GM19463 (cell line): ENCODE measurements at regions not wholly inside any gene's neighbourhood (a gene's known extent, or its start where the extent isn't known, plus 50 kb on each side); places are given as distances from the start of the nearest gene placed in this dataset.
"Not testable (repeated sequence)": the region's sequence is repeated elsewhere in the genome, so short reads cannot be mapped to it uniquely, and the experiment has no call there.

ENCODE experiments used
- ATAC-seq: cut with Tn5 transposase; IDR thresholded peaks from one replicate; pipeline ENCODE4 v1.9.1; 2021; ENCODE audit warnings: mild to moderate bottlenecking, moderate library complexity; ENCODE audit not compliant: unreplicated experiment

GRCh38 chr2:226483745-226484619 lies 315.6 kb downstream of the IRS1 start:
- ATAC-seq, result no peak

- ATAC-seq, result no peak
Observed at GRCh38 chr2:226483143-226483542, 316.5 kb downstream of the IRS1 start.

- no peak for ATAC-seq
Observed at GRCh38 chr2:226478109-226478809, 321.4 kb downstream of the IRS1 start.

DNA sequence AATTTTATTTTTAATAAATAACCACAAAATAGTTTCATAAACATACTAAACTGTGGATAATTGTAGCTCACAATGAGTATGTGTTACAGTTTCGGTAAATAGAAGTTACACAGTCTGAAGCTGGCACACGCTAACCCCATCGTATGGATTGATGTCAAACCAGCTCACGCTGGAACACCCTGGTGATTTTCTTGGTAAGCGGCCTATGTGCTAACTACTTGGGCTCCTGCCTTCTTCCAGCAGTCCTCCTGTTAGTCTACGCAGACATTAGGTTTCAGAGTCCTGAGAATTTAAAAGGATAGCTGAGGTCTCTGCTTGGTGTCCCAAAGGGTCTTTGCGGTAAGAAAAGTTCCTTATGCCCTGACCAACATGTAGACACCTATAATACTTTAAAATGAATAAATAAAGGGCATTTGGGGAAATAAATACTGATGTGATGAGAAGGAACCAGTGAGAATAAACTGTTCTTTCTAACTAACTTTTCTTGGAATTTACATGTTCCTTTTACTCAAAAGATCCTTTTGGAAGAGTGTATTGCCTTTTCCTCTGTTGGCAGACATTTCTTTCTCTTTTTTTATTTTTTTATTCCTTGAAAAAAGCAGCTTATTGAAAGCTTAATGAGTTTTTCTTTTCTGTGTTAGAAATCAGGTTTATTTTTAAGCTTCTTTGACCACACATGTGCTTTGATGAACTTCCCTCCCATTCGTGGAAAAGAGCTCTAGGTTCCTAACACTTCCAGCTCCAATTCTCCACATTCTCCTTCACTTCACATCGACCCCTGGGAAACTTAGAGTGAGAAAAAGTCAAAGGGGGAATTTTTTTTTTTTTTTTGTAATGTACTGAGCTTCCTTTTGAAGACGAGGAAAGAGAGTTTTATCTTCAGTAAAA lies 322.2 kb downstream of the IRS1 start:
- no peak for ATAC-seq

DNA sequence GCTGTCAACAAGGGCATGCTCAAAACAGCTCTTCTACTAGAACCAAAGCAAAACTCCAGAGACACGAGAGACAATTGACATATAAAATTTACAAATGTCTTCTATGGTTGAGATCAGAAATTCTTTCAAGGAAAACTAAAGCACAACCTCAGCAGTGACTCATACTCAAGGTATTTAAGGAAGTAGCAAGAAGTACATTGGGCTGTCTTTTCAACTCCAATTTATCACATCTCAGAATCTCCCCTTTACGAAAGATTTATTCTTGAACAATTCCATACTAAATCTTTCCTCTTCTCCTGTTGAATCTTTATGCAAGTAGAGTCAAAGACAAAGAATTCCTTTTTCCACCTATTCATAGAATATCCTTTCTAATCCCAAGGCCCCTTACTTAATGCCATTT lies 324.0 kb downstream of the IRS1 start:
- no peak for ATAC-seq

DNA sequence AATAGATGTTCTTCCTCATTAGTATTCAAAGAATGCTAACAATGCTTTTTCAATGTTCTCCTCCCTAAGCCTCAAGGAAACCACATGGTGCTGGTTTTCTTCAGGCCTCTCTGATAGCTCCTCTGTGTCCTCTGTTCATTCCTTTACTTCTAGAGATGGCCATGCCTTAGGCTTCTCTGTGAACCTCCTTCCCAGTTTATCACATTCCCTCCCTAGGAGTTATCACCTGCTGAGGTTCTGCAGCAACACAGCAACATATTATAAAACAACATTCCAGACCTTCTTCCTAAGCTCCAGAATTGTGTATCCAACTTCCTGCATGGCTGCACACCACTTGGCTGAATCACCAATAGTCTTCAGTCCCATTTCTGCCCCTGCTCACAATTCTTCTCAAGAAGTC lies 325.5 kb downstream of the IRS1 start:
- no peak for ATAC-seq

DNA sequence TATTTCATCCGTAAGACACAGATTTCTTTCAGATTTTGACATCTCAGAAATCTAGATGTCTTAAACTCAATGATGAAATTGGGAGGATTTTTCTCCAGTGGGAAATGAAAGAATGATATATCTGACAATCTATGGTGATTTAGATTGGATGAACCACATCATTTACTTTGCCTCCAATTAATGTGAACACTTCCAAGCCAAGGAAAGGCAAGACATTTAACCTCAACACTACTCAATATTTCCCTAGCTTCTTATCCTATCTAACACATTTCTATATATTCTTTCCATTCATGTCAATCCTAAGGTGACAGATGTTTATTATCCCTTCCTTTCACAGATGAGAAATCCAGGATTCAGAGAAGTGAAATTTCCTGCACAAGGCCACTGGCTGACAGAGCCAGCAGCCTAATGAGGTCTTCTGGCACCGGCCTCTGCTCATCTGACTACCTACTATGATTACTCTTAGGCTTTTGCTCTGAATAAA lies 327.6 kb downstream of the IRS1 start:
- ATAC-seq, result no peak

DNA sequence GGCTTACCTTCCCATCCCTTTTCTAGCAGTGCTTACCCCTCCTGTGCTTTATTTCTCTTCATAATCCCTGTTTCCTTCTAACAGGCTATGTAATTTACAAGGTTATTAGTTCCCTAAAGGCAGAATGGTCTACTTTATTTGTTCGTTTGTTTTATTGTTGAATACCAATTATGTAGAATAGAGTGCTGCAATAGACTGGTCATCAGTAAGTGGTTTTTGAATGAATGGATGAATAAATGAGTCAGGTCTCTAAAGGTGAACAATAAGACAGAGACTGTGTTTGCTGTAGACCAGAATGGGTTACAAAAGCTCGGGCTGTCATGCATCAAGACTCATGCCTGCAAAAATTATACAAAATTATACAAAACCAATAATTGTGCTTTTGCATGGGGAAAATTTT lies 332.0 kb downstream of the IRS1 start:
- no peak for ATAC-seq

DNA sequence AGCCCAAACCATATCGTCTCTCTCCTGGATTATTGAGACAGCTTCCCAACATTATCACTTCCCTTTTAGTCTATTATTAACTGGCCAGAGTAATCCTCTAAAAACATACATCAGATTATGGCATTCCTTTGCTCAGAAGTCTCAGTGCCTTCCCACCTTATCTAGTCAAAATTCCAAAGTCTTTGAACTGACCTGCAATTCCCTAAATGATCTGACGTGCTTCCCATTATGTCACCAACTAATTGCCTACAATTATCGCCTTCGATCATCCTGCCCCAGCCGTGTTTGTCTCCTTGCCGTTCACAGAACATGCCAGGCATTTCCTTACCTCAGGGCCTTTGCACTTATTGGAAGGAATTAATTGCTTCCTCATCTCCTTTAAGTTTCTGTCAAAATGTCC lies 332.4 kb downstream of the IRS1 start:
- ATAC-seq, result no peak

DNA sequence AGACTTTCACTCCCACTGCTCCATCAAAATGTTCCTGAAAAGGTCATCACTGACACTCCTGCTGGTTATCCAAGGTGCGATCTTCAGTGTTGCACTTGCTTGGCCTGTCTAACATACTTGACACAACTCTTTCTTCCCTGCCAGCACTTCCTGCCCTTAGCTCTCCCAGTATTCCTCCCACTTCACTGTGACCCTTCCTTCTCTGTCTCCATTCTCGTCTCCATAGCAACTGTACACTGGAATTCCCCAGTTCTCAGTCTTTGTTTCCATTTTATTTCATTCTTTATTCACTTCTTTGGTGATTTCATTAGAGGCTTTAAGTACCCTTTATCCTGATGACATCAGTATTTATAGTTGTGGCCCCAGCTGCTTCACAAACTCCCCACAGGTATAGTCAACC lies 333.0 kb downstream of the IRS1 start:
- no peak for ATAC-seq

DNA sequence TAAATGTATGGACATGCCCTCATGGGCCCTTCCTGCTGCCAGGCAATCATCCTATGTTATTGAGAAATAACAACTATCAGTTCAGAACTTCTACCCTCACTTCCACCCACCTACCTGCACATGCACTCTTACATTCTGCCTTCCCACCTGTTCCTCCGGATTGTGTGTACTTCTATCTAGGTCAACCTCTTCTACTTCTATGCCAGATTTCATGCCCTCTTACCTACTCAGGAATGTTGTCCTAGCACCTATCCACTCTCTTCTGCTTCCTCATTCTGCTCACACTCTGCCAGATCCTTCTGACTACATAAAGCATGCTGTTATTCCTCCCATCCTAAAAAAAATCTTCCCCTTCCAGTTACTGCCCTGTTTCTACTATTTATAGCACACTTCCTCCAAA lies 333.5 kb downstream of the IRS1 start:
- no peak for ATAC-seq

GRCh38 chr2:226464380-226464779 lies 335.2 kb downstream of the IRS1 start:
- no peak for ATAC-seq

GRCh38 chr2:226463154-226463553 lies 336.5 kb downstream of the IRS1 start:
- no peak for ATAC-seq

DNA sequence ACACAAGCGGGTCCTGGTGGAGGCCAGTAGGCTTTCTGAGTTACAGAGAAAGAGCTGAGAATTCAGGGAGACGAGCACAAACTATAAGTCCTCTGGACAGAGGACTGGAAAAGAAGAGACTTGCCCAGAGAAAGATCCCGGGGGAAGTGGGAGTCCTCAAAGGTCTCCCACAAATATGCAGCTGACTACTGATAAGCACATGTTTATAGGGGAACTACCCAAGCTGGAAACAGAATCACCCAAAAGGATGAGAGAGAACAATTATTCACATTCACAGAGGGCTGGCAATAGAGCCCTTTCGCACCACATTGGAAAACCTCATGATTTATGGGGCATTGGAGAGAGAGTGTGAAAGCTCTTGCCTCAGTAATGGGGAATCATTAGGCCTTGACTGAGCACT lies 337.6 kb downstream of the IRS1 start:
- ATAC-seq, result no peak

- not testable (repeated sequence) for ATAC-seq
Observed at GRCh38 chr2:226456144-226456543, 343.5 kb downstream of the IRS1 start.

GRCh38 chr2:226452768-226453167 lies 346.9 kb downstream of the IRS1 start:
- ATAC-seq, result no peak

DNA sequence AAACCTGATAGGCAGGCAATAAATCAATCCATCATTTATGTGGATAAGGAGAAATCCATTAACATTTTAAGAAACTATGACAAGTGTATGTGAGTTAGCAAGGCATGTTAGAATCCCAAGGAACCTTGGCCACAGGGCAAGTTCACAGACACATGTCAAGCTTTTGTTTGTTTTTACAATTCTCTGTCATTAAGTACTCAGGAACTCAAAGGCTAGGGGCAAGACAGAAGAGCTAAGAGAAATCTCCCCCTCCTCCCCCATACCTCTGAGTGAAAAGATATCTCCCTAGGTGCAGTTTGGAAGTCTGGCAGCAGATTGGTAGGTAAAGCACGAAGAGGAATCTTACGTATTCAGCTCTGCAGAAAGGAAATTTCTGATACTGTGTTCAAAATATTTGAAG lies 348.1 kb downstream of the IRS1 start:
- no peak for ATAC-seq

GRCh38 chr2:226450141-226450540 lies 349.5 kb downstream of the IRS1 start:
- ATAC-seq, result no peak

DNA sequence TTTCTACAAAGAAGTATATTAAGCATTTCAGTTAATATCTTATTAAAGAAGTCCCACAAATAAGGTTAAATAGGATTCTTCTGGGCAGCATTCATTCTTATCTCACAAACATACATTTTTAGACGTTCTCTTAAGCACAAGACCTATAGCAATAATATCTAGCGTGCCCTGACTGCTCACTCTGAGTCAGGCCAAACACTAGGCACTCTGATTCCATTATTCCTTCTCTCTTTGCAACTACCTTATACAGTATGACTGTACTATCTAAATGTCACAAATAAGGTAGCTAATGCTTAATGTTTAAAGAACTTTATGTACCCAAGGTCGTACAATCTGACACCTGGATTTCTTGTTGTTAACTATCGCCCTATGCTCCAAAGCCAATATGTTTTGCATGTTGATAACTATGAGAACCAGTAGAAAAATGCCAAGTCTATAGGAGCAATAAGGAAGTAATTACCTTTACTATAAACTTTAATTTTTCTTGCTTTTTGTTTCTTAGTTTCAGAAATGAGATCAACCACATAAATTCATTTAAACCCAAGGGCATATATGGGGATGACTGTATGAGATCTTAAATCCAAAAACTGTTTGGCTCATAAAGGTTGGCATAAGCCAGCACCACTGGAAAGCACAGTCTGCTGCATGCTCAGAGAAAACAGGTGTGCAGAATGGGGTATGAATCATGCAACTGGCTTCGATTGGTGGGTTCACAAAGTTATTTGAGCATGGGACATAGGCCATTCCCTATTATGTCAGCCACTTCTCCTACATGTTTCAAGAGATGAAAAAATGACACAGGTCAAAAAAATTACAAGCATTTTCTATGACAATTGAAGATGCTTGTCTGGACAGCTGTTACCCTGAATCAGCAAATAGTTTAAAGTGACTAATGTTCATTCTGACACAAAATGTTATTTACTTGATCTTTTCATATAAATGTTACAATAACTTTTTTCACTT lies 352.0 kb downstream of the IRS1 start:
- no peak for ATAC-seq

DNA sequence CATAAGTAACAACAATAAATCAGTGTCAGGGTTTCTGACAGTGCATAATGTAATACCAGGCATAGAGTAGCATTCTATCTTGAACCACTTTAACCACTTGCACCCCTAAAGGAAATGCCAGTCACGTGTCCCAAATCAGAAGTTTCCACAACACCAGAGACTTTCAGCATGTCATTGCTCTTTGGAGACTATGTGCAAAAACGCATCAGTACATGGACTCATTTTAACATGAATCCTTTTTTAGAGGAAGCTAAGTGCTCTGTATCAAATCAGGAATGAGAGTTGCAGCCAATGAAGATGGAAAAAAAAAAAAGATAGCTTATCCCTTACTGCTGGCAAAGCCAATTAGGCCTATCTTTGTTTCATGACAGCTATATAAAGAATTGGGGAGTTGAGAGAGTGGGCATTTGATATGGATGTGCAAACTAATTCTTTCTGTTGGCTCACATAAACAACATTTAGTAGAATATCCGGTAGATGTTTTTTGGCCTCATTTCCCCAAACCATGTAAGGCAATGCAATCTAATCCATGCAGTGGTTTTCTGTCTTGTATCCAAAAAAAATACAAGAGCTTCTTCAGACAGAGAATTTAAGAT lies 353.1 kb downstream of the IRS1 start:
- no peak for ATAC-seq
